NCI-H748 treated with DMSO at 0.1 percent for 48 hours (cell line): ENCODE measurements at regions not wholly inside any gene's neighbourhood (a gene's known extent, or its start where the extent isn't known, plus 50 kb on each side); places are given as distances from the start of the nearest gene placed in this dataset.
"Not testable (repeated sequence)": the region's sequence is repeated elsewhere in the genome, so short reads cannot be mapped to it uniquely, and the experiment has no call there.

Experiments
- DNase-seq: peaks from one replicate; lab custom pipeline; 2025; lab: John Stamatoyannopoulos, UW

DNA sequence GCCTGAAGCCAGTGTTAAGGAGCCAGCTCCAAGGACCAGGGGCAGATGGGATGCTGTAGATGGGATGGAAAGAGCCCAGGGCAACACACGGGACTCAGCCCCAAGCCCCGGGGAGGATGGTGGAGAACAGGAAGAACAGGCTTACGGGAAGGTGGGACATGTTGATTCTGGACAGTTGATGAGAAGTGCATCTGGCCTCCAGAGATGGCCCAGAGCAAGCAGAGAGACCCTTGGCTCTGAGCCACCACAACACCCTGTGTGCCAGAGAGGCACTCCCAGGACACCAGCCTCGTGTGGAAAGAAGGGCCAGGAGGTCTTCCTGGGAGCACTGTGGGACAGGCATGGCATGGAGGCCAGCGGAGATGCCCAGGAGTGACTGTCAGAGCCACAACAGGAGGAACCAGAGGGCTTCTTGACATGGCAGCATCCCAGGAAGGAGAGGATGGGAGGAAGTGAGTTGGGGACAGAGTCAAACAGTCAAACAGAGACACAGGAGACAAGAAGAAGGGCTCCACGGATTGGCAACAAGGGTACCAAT, 156.3 kb upstream of the MVB12B start:
- no peak for DNase-seq

DNA sequence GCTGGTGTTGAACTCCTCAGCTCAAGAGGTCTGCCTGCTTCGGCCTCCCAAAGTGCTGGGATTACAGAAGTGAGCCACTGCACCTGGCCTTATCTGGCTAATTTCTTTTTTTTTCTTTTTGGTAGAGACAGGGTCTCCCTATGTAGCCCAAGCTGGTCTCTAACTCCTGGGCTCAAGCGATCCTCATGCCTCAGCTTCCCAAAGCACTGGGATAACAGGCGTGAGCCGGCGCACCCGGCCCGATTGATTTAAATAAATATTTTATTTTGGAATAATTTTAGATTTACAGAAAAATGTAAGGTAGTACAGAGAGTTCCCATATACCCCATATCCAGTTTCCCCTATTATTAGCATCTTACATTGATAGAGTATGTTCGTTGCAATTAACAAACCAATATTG, 155.0 kb upstream of the MVB12B start:
- no peak for DNase-seq

DNA sequence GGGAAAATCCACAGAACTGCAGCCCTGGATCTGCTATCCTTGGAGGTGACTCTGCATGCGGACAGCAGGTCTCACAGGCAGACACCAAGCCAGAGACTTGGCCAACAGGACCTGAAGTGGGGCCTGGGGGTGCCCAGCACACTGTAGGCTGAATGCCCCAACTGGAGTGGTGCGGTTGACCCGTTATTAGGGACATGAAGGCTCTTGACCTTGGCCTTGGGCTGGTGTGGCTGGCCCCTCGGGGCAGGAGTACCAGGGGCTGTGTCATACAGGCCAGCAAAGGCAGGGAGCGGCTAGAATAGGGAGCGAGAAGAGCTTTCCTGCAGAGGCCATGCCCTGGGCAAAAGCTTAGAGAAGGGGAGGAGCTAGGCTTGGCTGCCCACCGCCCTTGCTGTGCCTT, 153.2 kb upstream of the MVB12B start:
- no peak for DNase-seq

DNA sequence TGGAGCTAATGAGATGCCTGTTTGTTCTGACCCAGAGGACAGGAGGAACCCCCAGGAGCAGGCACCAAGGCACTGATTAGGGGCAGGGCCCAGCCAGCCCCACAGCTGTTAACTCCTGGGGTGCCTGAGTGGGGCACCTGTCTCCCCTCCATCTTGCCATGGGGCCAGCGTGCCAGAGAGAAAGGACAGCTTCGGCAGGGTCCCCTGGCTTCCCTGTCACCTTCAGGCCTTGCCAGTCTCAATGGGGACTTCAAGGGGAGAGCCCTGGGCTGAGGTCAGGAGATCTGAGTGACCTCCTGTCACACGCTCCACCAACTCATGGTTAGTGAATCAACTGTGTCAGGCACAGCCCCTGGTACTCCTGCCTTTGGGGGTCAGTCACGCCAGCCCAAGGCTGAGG, 152.7 kb upstream of the MVB12B start:
- no peak for DNase-seq

DNA sequence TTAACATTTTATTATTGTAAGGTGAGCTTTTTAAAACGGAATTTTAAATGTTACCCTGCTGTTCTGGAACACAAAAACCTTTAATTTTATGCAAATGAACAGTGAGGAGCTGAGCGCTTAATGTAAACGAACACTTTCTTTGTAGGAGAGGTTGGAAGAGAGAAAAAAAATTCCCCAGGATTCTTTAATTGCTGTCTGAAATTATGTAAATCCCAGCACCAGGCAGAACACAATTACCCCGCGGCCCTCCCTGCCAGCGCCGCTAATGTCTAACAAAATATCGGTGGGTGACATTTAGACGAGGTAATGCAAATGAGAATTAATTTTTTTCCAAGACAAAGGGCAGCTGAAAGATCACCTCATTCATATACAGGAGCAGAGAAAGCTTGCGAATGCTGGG, 143.4 kb upstream of the MVB12B start:
- no peak for DNase-seq

DNA sequence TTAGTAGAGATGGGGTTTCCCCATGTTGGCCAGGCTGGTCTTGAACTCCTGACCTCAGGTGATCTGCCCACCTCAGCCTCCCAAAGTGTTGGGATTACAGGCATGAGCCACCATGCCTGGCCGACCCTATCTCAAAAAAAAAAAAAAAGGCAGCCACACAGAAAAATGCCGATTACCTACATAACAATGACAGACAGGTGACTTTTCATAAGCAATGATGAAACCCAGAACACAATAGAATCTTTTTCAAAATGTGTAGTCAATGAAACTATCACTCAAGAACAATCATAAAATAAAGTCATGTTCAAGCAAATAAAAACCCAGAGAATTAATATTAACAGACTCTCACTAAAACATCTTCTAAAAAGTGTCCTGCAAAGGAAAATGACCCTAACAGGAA, 135.6 kb upstream of the MVB12B start:
- DNase-seq, result not testable (repeated sequence)

DNA sequence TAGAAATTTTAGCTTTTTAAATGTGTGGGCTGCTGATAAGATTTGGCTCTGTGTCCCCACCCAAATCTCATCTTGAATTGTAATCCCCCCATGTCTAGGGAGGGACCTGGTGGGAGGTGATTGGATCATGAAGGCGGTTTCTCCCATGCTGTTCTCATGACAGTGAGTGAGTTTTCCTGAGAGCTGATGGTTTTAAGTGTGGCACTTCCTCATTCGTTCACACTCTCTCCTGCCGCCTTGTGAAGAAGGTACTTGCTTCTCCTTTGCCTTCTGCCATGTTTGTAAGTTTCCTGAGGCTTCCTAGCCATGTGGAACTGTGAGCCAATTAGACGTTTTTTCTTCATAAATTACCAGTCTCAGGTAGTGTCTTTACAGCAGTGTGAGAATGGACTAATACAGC, 127.8 kb upstream of the MVB12B start:
- DNase-seq, result no peak

DNA sequence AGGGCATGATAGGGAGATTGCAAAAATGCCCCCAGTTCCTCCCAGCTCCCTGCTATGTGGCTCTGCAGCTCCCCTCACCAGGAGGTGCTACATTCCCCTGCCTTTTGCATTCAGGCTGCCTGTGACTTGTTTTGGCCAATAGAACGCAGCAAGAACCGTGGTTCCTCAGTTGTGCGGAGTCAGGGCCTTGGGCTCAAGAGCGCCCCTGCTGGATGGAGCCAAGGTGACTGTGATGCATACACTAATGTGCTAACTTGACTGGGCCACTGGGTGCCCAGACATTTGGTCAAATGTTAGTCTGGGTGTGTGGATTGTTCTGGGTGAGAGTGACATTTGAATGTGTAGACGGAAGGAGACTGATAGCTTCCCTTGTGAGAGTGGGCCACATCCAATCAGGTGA, 123.3 kb upstream of the MVB12B start:
- DNase-seq, result no peak

DNA sequence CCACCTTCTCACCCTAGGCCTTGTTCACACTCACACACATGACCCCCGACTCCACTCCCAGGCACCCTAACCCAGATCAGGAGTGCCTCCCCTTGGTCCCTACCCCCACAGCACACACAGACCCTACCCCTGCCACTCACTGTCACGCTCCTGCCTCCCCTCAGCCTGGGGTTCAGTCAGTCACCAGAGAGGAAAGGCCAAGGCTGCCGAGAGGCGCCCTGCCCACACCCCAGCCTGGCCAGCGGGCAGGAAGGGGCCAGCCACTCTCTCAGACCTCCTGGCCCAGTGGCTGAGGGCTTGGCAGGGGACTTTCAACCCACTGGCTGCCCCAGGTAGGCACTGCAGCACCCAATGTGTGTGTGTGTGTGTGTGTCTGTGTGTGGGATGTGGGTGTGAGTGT, 122.4 kb upstream of the MVB12B start:
- DNase-seq, result no peak

DNA sequence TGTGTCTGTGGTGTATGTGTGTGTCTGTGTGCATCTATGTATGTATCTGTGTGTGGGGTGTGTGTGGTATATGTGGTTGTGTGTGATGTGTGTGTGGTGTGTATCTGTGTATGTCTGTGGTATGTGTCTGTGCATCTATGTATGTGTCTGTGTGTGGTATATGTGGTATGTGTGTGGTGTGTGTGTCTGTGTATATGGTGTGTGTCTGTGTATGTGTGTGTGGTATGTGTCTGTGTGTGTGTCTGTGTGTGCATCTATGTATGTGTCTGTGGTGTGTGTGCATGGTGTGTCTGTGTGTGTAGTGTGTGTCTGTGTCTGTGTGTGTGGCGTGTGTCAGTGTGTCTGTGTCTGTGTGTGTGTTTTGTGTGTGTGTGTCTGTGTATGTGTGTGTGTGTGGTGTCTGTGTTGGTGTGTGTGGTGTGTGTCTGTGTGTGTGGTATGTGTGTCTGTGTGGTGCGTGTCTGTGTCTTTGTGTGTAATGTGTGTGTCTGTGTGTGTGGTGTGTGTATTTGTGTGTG, 121.9 kb upstream of the MVB12B start:
- DNase-seq, result no peak

DNA sequence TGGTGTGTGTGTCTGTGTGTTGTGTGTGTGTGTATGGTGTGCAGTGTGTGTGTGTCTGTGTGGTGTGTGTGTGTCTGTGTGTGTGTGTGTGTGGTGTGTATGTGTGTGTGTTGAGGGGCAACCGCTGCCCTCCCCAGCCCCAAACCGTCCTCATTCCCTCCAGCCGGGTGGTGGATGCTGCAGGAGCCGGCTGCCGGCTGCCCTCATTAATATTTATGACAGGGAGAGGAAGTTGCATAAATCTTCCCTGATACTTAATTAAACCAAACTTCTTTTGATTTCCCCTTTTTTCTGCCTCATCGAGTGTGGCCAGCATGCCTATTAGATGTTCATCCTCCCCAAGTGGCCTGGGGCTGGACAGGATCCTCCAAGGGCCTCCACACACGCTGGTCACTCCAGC, 121.4 kb upstream of the MVB12B start:
- DNase-seq, result no peak

DNA sequence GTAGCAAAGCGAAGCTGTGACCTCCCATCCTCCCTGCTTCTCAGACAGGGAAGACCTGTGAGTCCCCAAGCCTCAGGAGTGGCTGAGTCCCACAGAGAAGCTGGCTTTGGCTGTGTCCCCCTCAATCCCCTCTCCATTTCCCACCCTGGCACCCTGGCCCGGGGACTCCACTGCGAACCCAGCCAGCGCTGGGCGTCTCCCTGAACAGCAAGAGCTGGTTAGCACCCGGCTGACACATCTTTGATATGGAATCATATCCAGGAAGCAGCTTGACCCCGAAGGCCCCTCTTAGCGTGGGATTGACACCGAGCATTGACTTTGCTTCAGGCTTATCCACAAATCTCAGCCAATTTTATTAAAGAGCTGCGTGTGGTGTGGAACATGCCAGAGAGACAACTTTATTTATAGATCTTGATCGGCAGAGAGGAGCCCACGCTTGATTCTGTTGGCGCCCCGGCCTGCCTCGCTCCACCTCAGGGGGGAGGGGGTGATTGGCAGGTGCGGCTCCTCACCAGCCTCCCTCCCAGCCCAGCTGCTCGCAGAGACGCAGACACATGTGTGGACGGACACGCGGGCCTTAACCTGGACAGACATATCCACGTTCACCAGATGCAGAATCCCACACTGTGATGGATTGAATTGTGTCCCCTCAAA, 120.7 kb upstream of the MVB12B start:
- DNase-seq, result no peak

DNA sequence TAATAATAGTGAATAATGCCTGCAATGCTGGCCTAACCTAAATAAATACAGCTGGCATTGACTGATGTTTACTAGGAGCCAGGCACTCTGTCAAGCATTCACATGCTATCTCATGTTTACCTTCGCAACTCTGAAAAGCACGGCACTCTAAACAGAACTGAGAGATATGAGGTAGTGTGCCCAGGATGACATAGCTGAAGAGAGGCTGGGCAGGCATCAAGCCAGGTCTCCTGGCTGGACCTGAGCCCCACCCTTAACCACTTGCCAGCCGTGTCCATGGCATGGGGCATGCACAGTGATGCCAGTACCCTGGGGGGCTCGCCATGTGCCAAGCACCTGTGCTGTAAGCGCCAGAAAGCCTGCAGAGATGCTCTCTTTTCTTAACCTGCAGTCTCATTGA, 119.4 kb upstream of the MVB12B start:
- DNase-seq, result no peak

DNA sequence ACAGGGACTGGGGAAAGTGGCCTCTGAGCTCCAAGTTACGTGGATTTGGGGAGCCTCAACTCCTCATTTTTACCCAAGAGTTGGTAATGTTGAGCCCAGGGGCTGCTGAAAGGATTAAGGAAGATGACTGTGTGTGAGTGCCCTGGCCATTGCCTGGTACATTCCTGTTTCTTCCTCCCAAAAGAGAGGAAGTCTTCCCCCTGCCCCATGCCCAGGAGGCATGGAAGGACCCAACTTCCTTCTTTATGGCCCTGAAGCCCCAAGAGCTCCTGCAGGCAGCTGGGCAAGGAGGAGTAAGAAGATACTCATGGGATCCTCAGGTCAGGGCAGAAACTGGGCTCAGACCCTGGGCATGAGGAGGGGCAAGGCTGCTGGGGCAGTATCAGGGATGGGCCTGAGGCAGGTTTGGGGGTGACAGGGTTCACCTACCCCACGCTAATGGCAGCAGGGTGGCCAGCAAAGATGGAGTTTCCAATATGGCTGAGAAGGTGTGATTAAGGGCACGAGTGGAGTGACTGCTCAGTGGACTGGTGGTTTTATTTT, 118.3 kb upstream of the MVB12B start:
- no peak for DNase-seq

DNA sequence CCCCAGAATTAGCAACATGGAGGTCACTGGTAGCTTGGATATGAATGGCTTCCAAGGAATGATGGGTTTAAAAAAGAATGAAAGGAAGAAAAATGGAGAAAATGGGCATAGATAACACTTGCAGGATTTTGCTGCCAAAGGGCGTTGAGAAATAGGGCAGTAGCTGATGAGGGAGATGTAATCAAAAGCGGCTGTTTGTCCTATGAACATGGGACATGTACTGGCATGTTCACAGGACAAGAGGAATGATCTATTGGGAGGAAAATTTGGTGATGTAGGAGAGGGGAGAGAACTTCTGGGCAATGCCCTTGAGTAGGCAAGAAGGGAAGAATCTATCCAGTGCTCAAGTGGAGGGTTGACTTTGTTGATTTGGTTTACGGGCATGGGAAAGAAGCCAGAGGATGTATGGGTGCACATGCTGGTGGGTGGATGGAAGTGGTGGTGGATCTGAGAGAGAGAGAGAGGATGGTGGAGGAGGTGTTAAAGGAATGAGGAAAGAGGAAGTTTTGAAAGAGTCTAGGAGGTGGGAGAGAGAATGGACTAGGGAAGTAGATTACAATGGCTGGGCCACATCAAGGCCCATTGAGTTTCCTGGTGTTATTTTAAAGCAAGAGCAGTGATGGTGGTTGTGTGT, 115.1 kb upstream of the MVB12B start:
- DNase-seq, result no peak

DNA sequence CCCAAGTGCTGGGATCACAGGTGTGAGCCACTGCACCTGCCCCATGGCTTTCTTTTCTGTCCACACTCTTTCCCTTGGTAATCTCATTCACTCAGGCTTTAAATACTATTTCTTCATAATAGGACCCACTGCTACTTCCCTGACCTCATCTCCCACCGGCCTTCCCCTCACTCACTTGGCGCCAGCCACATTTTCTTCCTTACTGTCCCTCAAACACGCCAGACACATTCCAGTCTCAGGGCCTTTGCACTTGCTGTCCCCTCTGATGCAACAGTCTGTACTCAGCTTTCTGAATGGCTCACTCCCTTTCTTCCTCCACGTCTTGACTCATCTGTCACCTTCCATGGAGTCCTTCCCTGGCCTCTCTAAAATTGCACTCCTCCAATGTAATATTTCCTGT, 111.1 kb upstream of the MVB12B start:
- no peak for DNase-seq

DNA sequence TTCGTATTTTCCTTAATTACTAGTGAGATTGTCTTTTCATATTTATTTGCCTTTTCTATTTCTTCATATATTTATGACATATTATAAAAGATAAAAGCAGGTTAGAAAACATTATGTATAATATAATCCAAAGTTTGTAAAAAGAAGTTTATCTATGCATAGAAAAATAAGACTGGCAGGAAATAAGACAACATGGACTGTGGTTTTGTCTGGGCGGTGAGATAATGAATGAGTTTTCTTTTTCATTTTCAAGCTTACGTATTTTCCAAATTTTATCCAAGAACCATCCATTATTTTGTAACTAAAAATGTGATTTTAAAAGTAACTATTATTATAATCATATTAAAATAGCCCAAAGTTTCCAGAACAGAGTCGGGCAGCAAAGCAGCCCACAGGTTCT, 109.8 kb upstream of the MVB12B start:
- DNase-seq, result no peak

DNA sequence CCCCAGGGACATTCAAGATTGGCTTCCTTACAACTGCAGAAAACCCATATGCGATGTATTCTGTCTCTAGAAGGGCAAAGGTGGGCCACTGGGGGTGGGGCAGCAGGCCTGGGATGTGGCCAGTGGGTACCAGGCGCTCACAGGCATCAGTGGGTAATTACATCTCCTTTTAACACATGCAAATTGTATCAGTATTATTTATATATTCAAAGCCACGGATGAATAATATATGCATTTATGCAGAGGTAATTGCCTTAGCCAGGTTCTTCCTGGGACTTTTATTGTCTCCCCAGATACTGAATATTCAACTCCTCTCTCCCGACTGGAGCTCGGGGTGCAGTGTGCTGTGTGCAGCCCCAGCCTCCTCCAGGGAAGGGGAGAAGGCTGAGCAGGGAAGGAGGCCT, 109.4 kb upstream of the MVB12B start:
- DNase-seq, result no peak

DNA sequence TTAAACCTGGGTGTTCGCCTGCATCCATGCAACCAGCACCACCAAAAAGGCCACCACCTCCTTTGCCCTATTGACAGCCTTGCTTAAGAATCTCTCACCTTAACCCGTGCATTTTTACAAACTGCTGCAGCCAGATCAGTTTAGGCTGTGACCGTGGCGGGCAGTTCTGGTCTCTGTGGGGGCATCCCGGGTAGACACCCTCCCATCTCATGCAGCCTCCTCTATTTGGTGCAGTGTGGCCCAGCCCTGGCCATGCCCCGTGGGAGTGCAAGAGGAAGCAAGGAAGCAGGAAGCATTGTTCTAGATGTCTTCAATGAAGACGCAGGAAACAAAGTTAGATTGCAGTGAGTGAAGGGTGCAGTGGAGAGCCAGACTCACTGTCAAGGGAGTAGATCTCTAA, 108.8 kb upstream of the MVB12B start:
- no peak for DNase-seq

DNA sequence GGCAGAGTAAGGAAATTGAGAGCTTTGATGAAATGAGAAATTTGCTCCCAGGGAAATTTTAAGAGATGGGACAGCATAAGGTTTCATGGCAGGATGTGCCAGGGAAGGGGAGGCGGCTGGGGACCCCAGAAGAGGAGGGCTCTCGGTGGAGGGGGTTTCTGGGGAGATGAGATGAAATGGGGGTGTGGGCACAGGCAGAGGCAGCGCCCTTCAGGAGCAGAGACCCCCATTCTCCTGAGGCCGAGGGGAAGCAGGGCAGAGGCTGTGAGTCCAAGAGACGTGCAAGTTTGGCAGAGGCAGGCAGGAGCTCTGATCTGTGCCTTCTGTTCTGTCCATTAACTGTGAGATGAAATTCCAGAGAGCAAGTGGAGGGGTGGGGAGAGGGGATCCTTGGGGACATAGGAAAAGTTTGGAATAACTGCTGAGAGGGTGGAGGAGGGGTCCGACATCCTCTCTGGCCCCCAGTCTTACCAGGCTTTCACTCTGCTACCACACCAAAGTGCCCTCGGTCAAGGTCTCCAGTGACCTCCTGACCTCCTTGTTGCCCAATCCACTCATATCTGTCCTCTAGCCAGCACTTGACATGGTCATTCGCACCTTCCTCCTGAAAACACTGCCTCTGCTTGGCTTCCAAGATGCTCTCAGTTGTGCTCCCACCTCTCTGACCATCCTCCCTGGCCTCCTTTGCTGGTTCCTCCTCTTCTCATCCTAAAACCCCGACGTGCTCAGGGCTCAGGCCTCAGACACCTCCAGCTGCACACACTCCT, 108.1 kb upstream of the MVB12B start:
- no peak for DNase-seq

DNA sequence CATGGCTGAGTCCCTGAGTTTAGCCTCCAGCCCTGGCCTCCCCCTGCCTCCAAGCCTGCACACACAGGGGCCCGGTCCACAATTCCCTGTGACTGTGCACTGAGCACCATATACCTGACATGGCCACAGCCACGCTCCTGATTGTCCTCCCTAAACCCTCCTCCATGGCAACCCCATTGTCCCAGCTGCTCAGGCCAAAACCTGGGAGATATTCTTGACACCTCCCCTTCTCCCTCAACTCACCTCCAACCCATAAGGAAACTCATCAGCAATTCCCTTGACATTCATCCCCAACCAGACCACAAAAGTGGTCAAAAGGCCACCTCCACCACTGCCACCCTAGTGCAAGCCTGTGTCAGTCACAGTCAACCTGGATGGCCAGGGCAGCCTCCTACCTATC, 107.5 kb upstream of the MVB12B start:
- DNase-seq, result no peak

DNA sequence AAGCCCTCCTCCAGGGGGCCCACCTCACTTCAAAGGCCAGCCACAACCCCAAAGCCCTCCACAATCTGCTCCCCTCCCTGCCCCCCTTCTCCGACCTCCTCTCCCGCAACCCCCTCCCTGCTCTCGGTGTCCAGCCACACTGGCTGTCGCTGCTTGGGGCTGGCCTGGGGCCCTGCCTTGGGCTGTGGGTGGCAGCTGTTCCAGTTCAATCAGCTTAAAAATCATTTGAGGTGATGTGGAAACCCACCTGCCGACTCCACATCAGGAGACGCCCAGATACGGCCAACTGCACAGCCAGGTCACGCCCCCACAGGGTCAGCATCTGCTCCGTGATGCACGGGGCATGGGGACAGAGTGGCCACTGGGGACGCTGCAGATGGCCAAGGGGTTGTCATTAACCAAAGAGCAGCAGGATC, 107.0 kb upstream of the MVB12B start:
- no peak for DNase-seq

DNA sequence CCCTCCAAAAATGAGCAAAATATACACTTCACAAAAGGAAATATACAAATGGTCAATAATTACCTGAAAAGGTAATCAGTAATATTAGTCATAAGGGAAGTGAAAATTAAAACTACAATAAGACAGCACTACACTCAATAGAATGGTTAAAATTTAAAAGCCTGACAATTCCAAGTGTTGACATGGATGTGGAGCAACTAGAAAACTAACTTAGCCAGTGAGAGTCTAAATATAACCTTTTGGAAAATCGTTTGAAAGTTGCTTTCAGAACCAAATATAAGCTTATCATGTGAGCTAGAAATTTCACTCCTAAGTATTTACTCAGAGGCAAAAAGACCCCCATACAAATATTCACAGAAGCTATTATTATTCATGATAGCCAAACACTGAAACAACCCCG, 105.1 kb upstream of the MVB12B start:
- no peak for DNase-seq
